Panc1 (cell line): ENCODE measurements at regions not wholly inside any gene's neighbourhood (a gene's known extent, or its start where the extent isn't known, plus 50 kb on each side); places are given as distances from the start of the nearest gene placed in this dataset.

Source experiments
- CTCF ChIP-seq: fragments of 450-650 bp; IDR thresholded peaks from 2 replicates; pipeline ENCODE4 v1.5.1; 2017; ENCODE audit warnings: mild to moderate bottlenecking
- REST ChIP-seq, 2 experiments: IDR thresholded peaks; 2 replicates each; pipeline ENCODE4 v1.6.1; 2011 to 2012; ENCODE audit warnings: low read depth in 2 of 2, control low read depth in 1 of 2, low read length in 1 of 2, mild to moderate bottlenecking in 1 of 2, moderate library complexity in 1 of 2; ENCODE audit not compliant: insufficient read depth in 1 of 2

GRCh38 chr13:55263045-55263444 is 1877.7 kb upstream of the PRR20A start:
- TF ChIP-seq CTCF (no peak), REST (IDR thresholded peaks at IDR 0.05; ENCODE audit: insufficient read depth in 1 of 2, low read depth in 2 of 2, low read length in 1 of 2) (no peak)
